H1 (cell line): ENCODE measurements at regions not wholly inside any gene's neighbourhood (a gene's known extent, or its start where the extent isn't known, plus 50 kb on each side); places are given as distances from the start of the nearest gene placed in this dataset.

Experiments used
- CTCF ChIA-PET: fragments of 300-600 bp; sonication (Branson Sonifier 250); formaldehyde crosslinking; loops from one replicate; lab custom pipeline; 2021; ENCODE audit not compliant: partially characterized antibody; lab: Charles Lee
- POLR2A ChIA-PET: fragments of 300-600 bp; sonication (Branson Sonifier 250); formaldehyde crosslinking; loops from one replicate; lab custom pipeline; 2021; ENCODE audit warnings: inconsistent platforms; ENCODE audit not compliant: partially characterized antibody; lab: Charles Lee
- DNase-seq, 2 experiments: peaks; one replicate each; pipeline versions ENCODE4 v3.0.0 to v3.0.0-alpha.2; 2010 to 2022; ENCODE audit warnings: low spot score in 2 of 2, low read depth in 1 of 2, mixed read lengths in 1 of 2
- FAIRE-seq: peaks from 2 replicates; lab custom pipeline; 2011; peaks lifted over from hg19 to GRCh38; lab: Jason Lieb, UNC
- H2AFZ ChIP-seq: 2 replicates; pipeline ENCODE4 v1.8.1; 2012; ENCODE audit warnings: low read length, inconsistent platforms
- H2AK5ac ChIP-seq: 2 replicates; pipeline ENCODE4 v1.6.1; 2013; ENCODE audit warnings: low read depth, low read length
- H2BK120ac ChIP-seq: replicated peaks from 2 replicates; pipeline ENCODE3; 2013; ENCODE audit warnings: low read depth, low read length, inconsistent platforms
- H2BK12ac ChIP-seq: 2 replicates; pipeline ENCODE4 v1.6.1; 2013; ENCODE audit warnings: low read depth, low read length
- H2BK15ac ChIP-seq: 2 replicates; pipeline ENCODE4 v1.6.1; 2013; ENCODE audit warnings: low read length
- H2BK20ac ChIP-seq: 2 replicates; pipeline ENCODE4 v1.6.1; 2013; ENCODE audit warnings: low read length
- H2BK5ac ChIP-seq: 2 replicates; pipeline ENCODE4 v1.6.1; 2013; ENCODE audit warnings: low read depth, low read length
- H3K14ac ChIP-seq: 2 replicates; pipeline ENCODE4 v1.6.1; 2013; ENCODE audit warnings: inconsistent platforms; ENCODE audit not compliant: insufficient read length
- H3K18ac ChIP-seq: 2 replicates; pipeline ENCODE4 v1.6.1; 2013; ENCODE audit warnings: low read length; ENCODE audit errors: extremely low read depth
- H3K23ac ChIP-seq: 2 replicates; pipeline ENCODE4 v1.6.1; 2013; ENCODE audit warnings: inconsistent platforms; ENCODE audit not compliant: insufficient read length
- H3K23me2 ChIP-seq: 2 replicates; pipeline ENCODE4 v1.6.1; 2013; ENCODE audit warnings: low read depth, low read length
- H3K27ac ChIP-seq: 2 replicates; pipeline ENCODE4 v1.6.1; 2011; ENCODE audit warnings: low read depth, low read length, inconsistent platforms
- H3K27me3 ChIP-seq, 4 experiments: replicated peaks in 1 of 4; 1 replicate in 1 of 4; 2 replicates in 3 of 4; pipeline versions ENCODE4 v1.6.1 to v1.8.1; 2011 to 2013; ENCODE audit warnings: low read length in 3 of 4, mild to moderate bottlenecking in 3 of 4, inconsistent platforms in 2 of 4, mixed read lengths in 2 of 4, moderate library complexity in 1 of 4; ENCODE audit not compliant: control insufficient read depth in 3 of 4, insufficient read depth in 3 of 4; ENCODE audit errors: extremely low read depth in 1 of 4
- H3K36me3 ChIP-seq, 4 experiments: 2 replicates each; pipeline versions ENCODE4 v1.6.1 to v1.8.1; 2011 to 2013; ENCODE audit warnings: mild to moderate bottlenecking in 4 of 4, low read length in 3 of 4, moderate library complexity in 2 of 4, control low read depth in 1 of 4, inconsistent platforms in 1 of 4; ENCODE audit not compliant: insufficient read depth in 4 of 4, control insufficient read depth in 2 of 4
- H3K4ac ChIP-seq: replicated peaks from 2 replicates; pipeline ENCODE3; 2013; ENCODE audit warnings: low read length, low read depth, mixed read lengths, inconsistent platforms; ENCODE audit not compliant: insufficient read length
- H3K4me1 ChIP-seq, 4 experiments: replicated peaks in 1 of 4; 1 replicate in 1 of 4; 2 replicates in 3 of 4; pipeline versions ENCODE4 v1.6.1 to v1.8.1; 2011 to 2013; ENCODE audit warnings: low read length in 3 of 4, inconsistent platforms in 2 of 4, mixed read lengths in 1 of 4; ENCODE audit not compliant: insufficient read depth in 4 of 4, control insufficient read depth in 3 of 4
- H3K4me2 ChIP-seq, 2 experiments: 2 replicates each; pipeline versions ENCODE4 v1.6.1 to v1.8.1; 2011 to 2013; ENCODE audit warnings: low read depth in 2 of 2, low read length in 2 of 2, control low read depth in 1 of 2, inconsistent platforms in 1 of 2, mild to moderate bottlenecking in 1 of 2; ENCODE audit not compliant: insufficient read depth in 1 of 2
- H3K4me3 ChIP-seq, 4 experiments: fragments of 200-600, 300-600 bp in 1 of 4; sonication (generic), shearing (Covaris generic), sonication (Bioruptor Twin) in 1 of 4; 2 replicates each; pipeline versions ENCODE4 v1.5.1 to v1.8.1; 2011 to 2016; ENCODE audit warnings: low read length in 4 of 4, low read depth in 3 of 4, control low read depth in 2 of 4, inconsistent platforms in 2 of 4, mild to moderate bottlenecking in 2 of 4, mixed read lengths in 1 of 4, moderate library complexity in 1 of 4; ENCODE audit not compliant: insufficient read depth in 2 of 4; ENCODE audit errors: extremely low read depth in 1 of 4
- H3K56ac ChIP-seq: replicated peaks from 2 replicates; pipeline ENCODE3; 2013; ENCODE audit warnings: low read depth, mild to moderate bottlenecking, mixed read lengths, low read length, inconsistent platforms; ENCODE audit not compliant: insufficient read length
- H3K79me1 ChIP-seq: 2 replicates; pipeline ENCODE4 v1.6.1; 2013; ENCODE audit warnings: low read depth, low read length, control low read depth
- H3K79me2 ChIP-seq, 2 experiments: 2 replicates each; pipeline versions ENCODE4 v1.6.1 to v1.8.1; 2012 to 2013; ENCODE audit warnings: low read length in 2 of 2, mild to moderate bottlenecking in 2 of 2, inconsistent platforms in 1 of 2; ENCODE audit not compliant: insufficient read depth in 2 of 2, control insufficient read depth in 1 of 2
- H3K9ac ChIP-seq, 4 experiments: replicated peaks in 1 of 4; 1 replicate in 1 of 4; 2 replicates in 3 of 4; pipeline versions ENCODE4 v1.6.1 to v1.8.1; 2011 to 2013; ENCODE audit warnings: low read depth in 3 of 4, low read length in 3 of 4, control low read depth in 2 of 4, mild to moderate bottlenecking in 2 of 4, moderate library complexity in 2 of 4, inconsistent platforms in 1 of 4; ENCODE audit errors: extremely low read depth in 1 of 4
- H3K9me3 ChIP-seq, 2 experiments: 2 replicates each; pipeline versions ENCODE4 v1.6.1 to v1.8.1; 2012 to 2013; ENCODE audit warnings: mild to moderate bottlenecking in 2 of 2, moderate library complexity in 2 of 2, control low read depth in 1 of 2, inconsistent platforms in 1 of 2, low read depth in 1 of 2, low read length in 1 of 2, mixed read lengths in 1 of 2; ENCODE audit not compliant: insufficient read depth in 2 of 2
- H4K20me1 ChIP-seq, 2 experiments: replicated peaks in 1 of 2; 2 replicates each; pipeline versions ENCODE3 to v1.8.1; 2011 to 2013; ENCODE audit warnings: inconsistent platforms in 2 of 2, low read length in 2 of 2, mild to moderate bottlenecking in 1 of 2; ENCODE audit not compliant: insufficient read depth in 2 of 2, control insufficient read depth in 1 of 2
- H4K5ac ChIP-seq: 2 replicates; pipeline ENCODE4 v1.6.1; 2013; ENCODE audit warnings: low read length, low read depth, mixed read lengths, inconsistent platforms; ENCODE audit not compliant: insufficient read length
- H4K8ac ChIP-seq: 2 replicates; pipeline ENCODE4 v1.8.0; 2013; ENCODE audit warnings: mild to moderate bottlenecking, moderate library complexity, low read length, inconsistent platforms; ENCODE audit not compliant: insufficient read depth; ENCODE audit errors: extremely low read depth
- H4K91ac ChIP-seq: replicated peaks from 2 replicates; pipeline ENCODE3; 2013; ENCODE audit warnings: low read length, mixed read lengths, inconsistent platforms; ENCODE audit not compliant: insufficient read length
- ASH2L ChIP-seq: fragments of 200-600, 300-600 bp; sonication (generic); IDR thresholded peaks from one replicate; pipeline ENCODE4 v1.7.1; 2017; ENCODE audit warnings: low read length
- CHD1 ChIP-seq: IDR thresholded peaks from 2 replicates; pipeline ENCODE4 v1.6.1; 2012; ENCODE audit warnings: low read depth, low read length, improper control_type of control experiment
- CTCF ChIP-seq, 3 experiments: IDR thresholded peaks; 1 replicate in 2 of 3; 2 replicates in 1 of 3; pipeline versions ENCODE4 v1.5.1 to v1.6.1; 2011; ENCODE audit warnings: low read length in 3 of 3, mild to moderate bottlenecking in 3 of 3, inconsistent platforms in 2 of 3, low read depth in 1 of 3, moderate library complexity in 1 of 3; ENCODE audit not compliant: insufficient read depth in 1 of 3; ENCODE audit errors: control extremely low read depth in 1 of 3
- E2F6 ChIP-seq: IDR thresholded peaks from 2 replicates; pipeline ENCODE4 v1.6.1; 2012; ENCODE audit warnings: inconsistent platforms
- EGR1 ChIP-seq: IDR thresholded peaks from 2 replicates; pipeline ENCODE4 v1.6.1; 2011; ENCODE audit warnings: low read depth, low read length, borderline replicate concordance
- GABPA ChIP-seq: IDR thresholded peaks from 2 replicates; pipeline ENCODE4 v1.6.1; 2011; ENCODE audit warnings: mild to moderate bottlenecking, low read length, moderate library complexity, borderline replicate concordance; ENCODE audit not compliant: insufficient read depth
- JUN ChIP-seq: IDR thresholded peaks from 2 replicates; pipeline ENCODE4 v1.6.1; 2011; ENCODE audit warnings: low read depth, mild to moderate bottlenecking, improper control_type of control experiment, low read length
- KDM1A ChIP-seq: fragments of 200-600, 300-600 bp; sonication (generic); IDR thresholded peaks from 2 replicates; pipeline ENCODE4 v1.7.1; 2016; ENCODE audit warnings: mild to moderate bottlenecking, low read length, borderline replicate concordance
- KDM4A ChIP-seq: IDR thresholded peaks from one replicate; pipeline ENCODE4 v1.7.1; 2012; ENCODE audit warnings: low read depth, mild to moderate bottlenecking, moderate library complexity, low read length, inconsistent platforms; ENCODE audit not compliant: severe bottlenecking
- PHF8 ChIP-seq: fragments of 200-600 bp; sonication (generic); conservative IDR thresholded peaks from 2 replicates; pipeline ENCODE4 v1.7.1; 2012; ENCODE audit warnings: low read depth, mild to moderate bottlenecking, inconsistent platforms, low read length, moderate library complexity
- POU5F1 ChIP-seq: IDR thresholded peaks from 2 replicates; pipeline ENCODE4 v1.6.1; 2011; ENCODE audit warnings: low read depth, mild to moderate bottlenecking, low read length, moderate library complexity
- RFX5 ChIP-seq: IDR thresholded peaks from 2 replicates; pipeline ENCODE4 v1.6.1; 2011; ENCODE audit warnings: low read depth, low read length, improper control_type of control experiment, borderline replicate concordance
- TAF1 ChIP-seq: IDR thresholded peaks from 2 replicates; pipeline ENCODE4 v1.6.1; 2011; ENCODE audit warnings: mild to moderate bottlenecking, low read depth, low read length

GRCh38 chr12:75756111-75756510 is 244.7 kb upstream of the KRR1 start:
- no peak overlapping the region for H2BK15ac ChIP-seq
- H2BK12ac ChIP-seq: no peak overlapping the region
- no peak overlapping the region for H2BK5ac ChIP-seq
- H3K18ac ChIP-seq: no peak overlapping the region
- DNase-seq: no peak
- no peaks in the 10 kb centered on the region for H3K27me3 ChIP-seq
- H2AFZ ChIP-seq: no peak overlapping the region
- POLR2A ChIA-PET: no interaction called here
- no peak overlapping the region for H3K4me2 ChIP-seq
- H2BK120ac ChIP-seq: no peak overlapping the region
- H4K91ac ChIP-seq: no peak overlapping the region
- no peak overlapping the region for H3K23ac ChIP-seq
- H3K23me2 ChIP-seq: no peaks in the 10 kb centered on the region; the same call in 1 of the 2 replicates
- H4K20me1 ChIP-seq: no peaks in the 10 kb centered on the region
- H2AK5ac ChIP-seq: no peak overlapping the region
- no peak overlapping the region for H3K9ac ChIP-seq
- no peak overlapping the region for H4K8ac ChIP-seq
- no peak overlapping the region for H3K27ac ChIP-seq
- no peak overlapping the region for H2BK20ac ChIP-seq
- CTCF ChIA-PET: no interaction called here
- no peaks in the 10 kb centered on the region for H3K36me3 ChIP-seq
- H3K79me1 ChIP-seq: no peaks in the 10 kb centered on the region
- H3K56ac ChIP-seq: no peak overlapping the region
- no peaks in the 10 kb centered on the region for H3K9me3 ChIP-seq
- no peak overlapping the region for H3K4ac ChIP-seq
- no peak overlapping the region for H3K14ac ChIP-seq
- peaks cover 0 to 3% (median 0%) of the 10 kb centered on the region in 4 experiments; a peak in 1 of 7 replicates for H3K4me1 ChIP-seq
- H3K79me2 ChIP-seq: no peaks in the 10 kb centered on the region
- no peak overlapping the region for H4K5ac ChIP-seq
- FAIRE-seq: no peak
- H3K4me3 ChIP-seq: no peak overlapping the region
- TF ChIP-seq PHF8 (no peak), CHD1 (no peak), GABPA (no peak), TAF1 (no peak), E2F6 (no peak), CTCF (IDR thresholded peaks at IDR 0.05; ENCODE audit: control extremely low read depth in 1 of 3, insufficient read depth in 1 of 3, low read depth in 1 of 3, low read length in 3 of 3) (no peak), JUN (no peak), EGR1 (no peak), RFX5 (no peak), KDM1A (no peak), ASH2L (no peak), KDM4A (no peak), POU5F1 (no peak)
